Skeletal muscle tissue (tissue), 3 donors: ENCODE measurements at regions not wholly inside any gene's neighbourhood (a gene's known extent, or its start where the extent isn't known, plus 50 kb on each side); places are given as distances from the start of the nearest gene placed in this dataset.

Source experiments
- H3K27ac ChIP-seq: one replicate; pipeline ENCODE4 v1.7.0; 2013; ENCODE audit warnings: mild to moderate bottlenecking, low read depth, low read length, inconsistent platforms
- H3K27me3 ChIP-seq, 3 donors: one replicate each; pipeline ENCODE4 v1.7.0; 2013; ENCODE audit warnings: low read length in 3 of 3; ENCODE audit not compliant: control insufficient read depth in 3 of 3, insufficient read depth in 3 of 3
- H3K36me3 ChIP-seq, 3 donors: one replicate each; pipeline ENCODE4 v1.7.0; 2013; ENCODE audit warnings: low read length in 3 of 3; ENCODE audit not compliant: control insufficient read depth in 3 of 3, insufficient read depth in 3 of 3
- H3K4me1 ChIP-seq, 3 donors: one replicate each; pipeline ENCODE4 v1.7.0; 2013; ENCODE audit warnings: low read length in 3 of 3, mild to moderate bottlenecking in 3 of 3; ENCODE audit not compliant: control insufficient read depth in 3 of 3, insufficient read depth in 3 of 3
- H3K4me3 ChIP-seq, 3 donors: one replicate each; pipeline ENCODE4 v1.7.0; 2013; ENCODE audit warnings: low read length in 3 of 3
- H3K9ac ChIP-seq, 3 donors: one replicate each; pipeline ENCODE4 v1.7.0; 2013; ENCODE audit warnings: low read length in 3 of 3, mild to moderate bottlenecking in 3 of 3, moderate library complexity in 2 of 3, low read depth in 1 of 3
- H3K9me3 ChIP-seq, 3 donors: one replicate each; pipeline ENCODE4 v1.7.0; 2013; ENCODE audit warnings: low read length in 3 of 3; ENCODE audit not compliant: control insufficient read depth in 3 of 3
- donor health status: Osteomylitis.

- Histone ChIP-seq H3K27ac (no peak overlapping the region), H3K27me3 (no peaks in the 10 kb centered on the region), H3K4me1 (no peaks in the 10 kb centered on the region), H3K9ac (no peak overlapping the region), H3K9me3 (no peaks in the 10 kb centered on the region), H3K36me3 (no peaks in the 10 kb centered on the region), H3K4me3 (no peak overlapping the region)
These were observed 95.8 kb upstream of the STXBP5 start for GRCh38 chr6:147108259-147108910.

- Histone ChIP-seq H3K9me3 (no peaks in the 10 kb centered on the region), H3K4me1 (no peaks in the 10 kb centered on the region), H3K27me3 (no peaks in the 10 kb centered on the region), H3K36me3 (no peaks in the 10 kb centered on the region), H3K27ac (no peak overlapping the region), H3K9ac (no peak overlapping the region), H3K4me3 (no peak overlapping the region)
These were observed 94.5 kb upstream of the STXBP5 start for GRCh38 chr6:147109707-147110106.

- Histone ChIP-seq H3K36me3 (no peaks in the 10 kb centered on the region), H3K27me3 (no peaks in the 10 kb centered on the region), H3K27ac (no peak overlapping the region), H3K4me1 (no peaks in the 10 kb centered on the region), H3K9ac (no peak overlapping the region), H3K4me3 (no peak overlapping the region), H3K9me3 (no peaks in the 10 kb centered on the region)
These were observed 88.2 kb upstream of the STXBP5 start for GRCh38 chr6:147116056-147116455.

- no peak overlapping the region for H3K27ac ChIP-seq
- H3K36me3 ChIP-seq: no peaks in the 10 kb centered on the region
- no peak overlapping the region for H3K4me3 ChIP-seq
- H3K27me3 ChIP-seq: no peaks in the 10 kb centered on the region
- no peaks in the 10 kb centered on the region for H3K4me1 ChIP-seq
- H3K9ac ChIP-seq: no peak overlapping the region
- H3K9me3 ChIP-seq: no peaks in the 10 kb centered on the region
These were observed 87.2 kb upstream of the STXBP5 start for GRCh38 chr6:147117011-147117410.

GRCh38 chr6:147117580-147117979 is 86.6 kb upstream of the STXBP5 start:
- Histone ChIP-seq H3K36me3 (no peaks in the 10 kb centered on the region), H3K27me3 (no peaks in the 10 kb centered on the region), H3K4me1 (no peaks in the 10 kb centered on the region), H3K4me3 (no peak overlapping the region), H3K27ac (no peak overlapping the region), H3K9ac (no peak overlapping the region), H3K9me3 (no peaks in the 10 kb centered on the region)

- Histone ChIP-seq H3K27ac (no peak overlapping the region), H3K36me3 (no peaks in the 10 kb centered on the region), H3K9ac (no peak overlapping the region), H3K27me3 (no peaks in the 10 kb centered on the region), H3K4me3 (no peak overlapping the region), H3K9me3 (no peaks in the 10 kb centered on the region), H3K4me1 (no peaks in the 10 kb centered on the region)
These were observed 84.9 kb upstream of the STXBP5 start for GRCh38 chr6:147119310-147119709.

GRCh38 chr6:147122823-147123222 is 81.4 kb upstream of the STXBP5 start:
- Histone ChIP-seq H3K9ac (no peak overlapping the region), H3K4me3 (no peak overlapping the region), H3K9me3 (no peaks in the 10 kb centered on the region), H3K27ac (no peak overlapping the region), H3K27me3 (no peaks in the 10 kb centered on the region), H3K36me3 (no peaks in the 10 kb centered on the region), H3K4me1 (no peaks in the 10 kb centered on the region)

GRCh38 chr6:147126618-147127022 is 77.6 kb upstream of the STXBP5 start:
- H3K9ac ChIP-seq: no peak overlapping the region
- no peaks in the 10 kb centered on the region for H3K36me3 ChIP-seq
- no peaks in the 10 kb centered on the region for H3K27me3 ChIP-seq
- H3K27ac ChIP-seq: peak overlapping the region; percentile 80
- H3K9me3 ChIP-seq: no peaks in the 10 kb centered on the region
- peak overlapping the region in 1 of 3 donors; percentile 35 for H3K4me3 ChIP-seq
- no peaks in the 10 kb centered on the region for H3K4me1 ChIP-seq

GRCh38 chr6:147127587-147127986 is 76.6 kb upstream of the STXBP5 start:
- H3K4me1 ChIP-seq: no peaks in the 10 kb centered on the region
- no peaks in the 10 kb centered on the region for H3K27me3 ChIP-seq
- no peak overlapping the region for H3K9ac ChIP-seq
- no peak overlapping the region for H3K27ac ChIP-seq
- no peak overlapping the region for H3K4me3 ChIP-seq
- H3K36me3 ChIP-seq: no peaks in the 10 kb centered on the region
- no peaks in the 10 kb centered on the region for H3K9me3 ChIP-seq

GRCh38 chr6:147128056-147128455 is 76.2 kb upstream of the STXBP5 start:
- H3K4me3 ChIP-seq: no peak overlapping the region
- no peaks in the 10 kb centered on the region for H3K4me1 ChIP-seq
- no peak overlapping the region for H3K27ac ChIP-seq
- H3K9ac ChIP-seq: no peak overlapping the region
- no peaks in the 10 kb centered on the region for H3K9me3 ChIP-seq
- H3K27me3 ChIP-seq: no peaks in the 10 kb centered on the region
- H3K36me3 ChIP-seq: no peaks in the 10 kb centered on the region
